ENCODE measurements at regions not wholly inside any gene's neighbourhood (a gene's known extent, or its start where the extent isn't known, plus 50 kb on each side); places are given as distances from the start of the nearest gene placed in this dataset.

DNA sequence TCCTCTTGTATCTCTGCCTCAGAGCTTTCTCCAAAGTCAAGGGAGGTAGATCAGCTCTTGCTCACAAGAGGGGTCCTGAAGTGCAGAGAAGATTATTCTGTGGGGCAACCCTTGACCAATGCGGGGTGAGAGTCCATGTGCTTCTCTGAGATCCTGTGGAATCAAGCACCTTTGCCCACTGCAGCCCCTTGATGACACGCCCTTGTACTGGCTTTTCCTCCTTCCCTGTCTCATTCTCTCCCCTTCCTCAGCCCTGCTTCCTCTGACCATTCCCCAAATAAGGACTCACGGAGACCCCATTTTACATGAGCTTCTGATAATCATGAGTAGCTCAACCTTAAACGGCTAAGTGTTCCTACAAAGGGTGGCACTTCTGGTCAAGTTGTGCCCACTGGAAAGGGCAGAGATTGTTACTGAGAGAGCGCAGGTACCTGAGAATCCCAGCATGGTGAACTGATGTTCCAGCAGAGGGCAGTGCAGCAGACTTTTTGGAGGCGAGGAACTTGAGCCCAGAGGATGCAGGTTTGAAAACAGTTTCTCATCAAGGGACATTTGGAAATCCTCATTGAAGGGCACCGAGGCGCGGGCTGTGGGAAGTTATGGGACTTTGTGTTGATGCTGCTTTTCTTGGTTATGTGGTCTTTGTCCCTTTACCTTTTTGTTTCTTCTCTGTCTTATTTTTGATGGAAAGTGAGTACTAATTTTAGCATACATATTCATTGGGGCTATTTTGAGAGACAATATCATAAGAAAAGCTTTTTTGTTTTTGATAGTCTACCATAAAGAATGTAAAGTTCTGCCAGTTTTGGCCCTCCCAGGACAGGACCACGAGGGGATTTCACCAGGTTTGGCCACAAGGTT is 201.3 kb downstream of the RBM46 start:
- TF ChIP-seq OSR1 (CRISPR knock-in tag; IDR thresholded peaks at IDR 0.05) (no peak), PPARA (CRISPR knock-in tag; IDR thresholded peaks at IDR 0.05; ENCODE audit: borderline replicate concordance) (no peak), TOX (CRISPR knock-in tag; IDR thresholded peaks at IDR 0.05; ENCODE audit: borderline replicate concordance) (no peak), ARNTL (CRISPR knock-in tag; IDR thresholded peaks at IDR 0.05; ENCODE audit: borderline replicate concordance, low read depth) (no peak), GLIS3 (CRISPR knock-in tag; IDR thresholded peaks at IDR 0.05) (no peak), CSDC2 (CRISPR knock-in tag; IDR thresholded peaks at IDR 0.05) (no peak), SNAI2 (CRISPR knock-in tag; IDR thresholded peaks at IDR 0.05) (no peak), ZFP3 (CRISPR knock-in tag; IDR thresholded peaks at IDR 0.05) (no peak), ZNF70 (CRISPR knock-in tag; IDR thresholded peaks at IDR 0.05) (no peak), BACH2 (CRISPR knock-in tag; IDR thresholded peaks at IDR 0.05; ENCODE audit: borderline replicate concordance) (no peak), ZC3H10 (CRISPR knock-in tag; IDR thresholded peaks at IDR 0.05) (no peak), ISL1 (CRISPR knock-in tag; IDR thresholded peaks at IDR 0.05) (no peak), RARB (CRISPR knock-in tag; IDR thresholded peaks at IDR 0.05) (no peak), ESRRG (CRISPR knock-in tag; IDR thresholded peaks at IDR 0.05) (no peak), ZNF565 (CRISPR knock-in tag; conservative IDR thresholded peaks at IDR 0.05; ENCODE audit: low read depth) (no peak), CSRNP3 (CRISPR knock-in tag; IDR thresholded peaks at IDR 0.05) (no peak), TCF4 (CRISPR knock-in tag; IDR thresholded peaks at IDR 0.05; ENCODE audit: borderline replicate concordance) (no peak)
- TF ChIP-seq, protein P1, sequence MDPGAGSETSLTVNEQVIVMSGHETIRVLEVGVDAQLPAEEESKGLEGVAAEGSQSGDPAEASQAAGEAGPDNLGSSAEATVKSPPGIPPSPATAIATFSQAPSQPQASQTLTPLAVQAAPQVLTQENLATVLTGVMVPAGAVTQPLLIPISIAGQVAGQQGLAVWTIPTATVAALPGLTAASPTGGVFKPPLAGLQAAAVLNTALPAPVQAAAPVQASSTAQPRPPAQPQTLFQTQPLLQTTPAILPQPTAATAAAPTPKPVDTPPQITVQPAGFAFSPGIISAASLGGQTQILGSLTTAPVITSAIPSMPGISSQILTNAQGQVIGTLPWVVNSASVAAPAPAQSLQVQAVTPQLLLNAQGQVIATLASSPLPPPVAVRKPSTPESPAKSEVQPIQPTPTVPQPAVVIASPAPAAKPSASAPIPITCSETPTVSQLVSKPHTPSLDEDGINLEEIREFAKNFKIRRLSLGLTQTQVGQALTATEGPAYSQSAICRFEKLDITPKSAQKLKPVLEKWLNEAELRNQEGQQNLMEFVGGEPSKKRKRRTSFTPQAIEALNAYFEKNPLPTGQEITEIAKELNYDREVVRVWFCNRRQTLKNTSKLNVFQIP (CRISPR knock-in tag; IDR thresholded peaks at IDR 0.05; ENCODE audit: borderline replicate concordance, low read depth), result no peak
- TF ChIP-seq, protein P2, sequence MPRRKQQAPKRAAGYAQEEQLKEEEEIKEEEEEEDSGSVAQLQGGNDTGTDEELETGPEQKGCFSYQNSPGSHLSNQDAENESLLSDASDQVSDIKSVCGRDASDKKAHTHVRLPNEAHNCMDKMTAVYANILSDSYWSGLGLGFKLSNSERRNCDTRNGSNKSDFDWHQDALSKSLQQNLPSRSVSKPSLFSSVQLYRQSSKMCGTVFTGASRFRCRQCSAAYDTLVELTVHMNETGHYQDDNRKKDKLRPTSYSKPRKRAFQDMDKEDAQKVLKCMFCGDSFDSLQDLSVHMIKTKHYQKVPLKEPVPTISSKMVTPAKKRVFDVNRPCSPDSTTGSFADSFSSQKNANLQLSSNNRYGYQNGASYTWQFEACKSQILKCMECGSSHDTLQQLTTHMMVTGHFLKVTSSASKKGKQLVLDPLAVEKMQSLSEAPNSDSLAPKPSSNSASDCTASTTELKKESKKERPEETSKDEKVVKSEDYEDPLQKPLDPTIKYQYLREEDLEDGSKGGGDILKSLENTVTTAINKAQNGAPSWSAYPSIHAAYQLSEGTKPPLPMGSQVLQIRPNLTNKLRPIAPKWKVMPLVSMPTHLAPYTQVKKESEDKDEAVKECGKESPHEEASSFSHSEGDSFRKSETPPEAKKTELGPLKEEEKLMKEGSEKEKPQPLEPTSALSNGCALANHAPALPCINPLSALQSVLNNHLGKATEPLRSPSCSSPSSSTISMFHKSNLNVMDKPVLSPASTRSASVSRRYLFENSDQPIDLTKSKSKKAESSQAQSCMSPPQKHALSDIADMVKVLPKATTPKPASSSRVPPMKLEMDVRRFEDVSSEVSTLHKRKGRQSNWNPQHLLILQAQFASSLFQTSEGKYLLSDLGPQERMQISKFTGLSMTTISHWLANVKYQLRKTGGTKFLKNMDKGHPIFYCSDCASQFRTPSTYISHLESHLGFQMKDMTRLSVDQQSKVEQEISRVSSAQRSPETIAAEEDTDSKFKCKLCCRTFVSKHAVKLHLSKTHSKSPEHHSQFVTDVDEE (CRISPR knock-in tag; IDR thresholded peaks at IDR 0.05), result no peak
- TF ChIP-seq, protein P3, sequence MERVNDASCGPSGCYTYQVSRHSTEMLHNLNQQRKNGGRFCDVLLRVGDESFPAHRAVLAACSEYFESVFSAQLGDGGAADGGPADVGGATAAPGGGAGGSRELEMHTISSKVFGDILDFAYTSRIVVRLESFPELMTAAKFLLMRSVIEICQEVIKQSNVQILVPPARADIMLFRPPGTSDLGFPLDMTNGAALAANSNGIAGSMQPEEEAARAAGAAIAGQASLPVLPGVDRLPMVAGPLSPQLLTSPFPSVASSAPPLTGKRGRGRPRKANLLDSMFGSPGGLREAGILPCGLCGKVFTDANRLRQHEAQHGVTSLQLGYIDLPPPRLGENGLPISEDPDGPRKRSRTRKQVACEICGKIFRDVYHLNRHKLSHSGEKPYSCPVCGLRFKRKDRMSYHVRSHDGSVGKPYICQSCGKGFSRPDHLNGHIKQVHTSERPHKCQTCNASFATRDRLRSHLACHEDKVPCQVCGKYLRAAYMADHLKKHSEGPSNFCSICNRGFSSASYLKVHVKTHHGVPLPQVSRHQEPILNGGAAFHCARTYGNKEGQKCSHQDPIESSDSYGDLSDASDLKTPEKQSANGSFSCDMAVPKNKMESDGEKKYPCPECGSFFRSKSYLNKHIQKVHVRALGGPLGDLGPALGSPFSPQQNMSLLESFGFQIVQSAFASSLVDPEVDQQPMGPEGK (CRISPR knock-in tag; IDR thresholded peaks at IDR 0.05; ENCODE audit: borderline replicate concordance), result no peak
- ATAC-seq, result peak; percentile 77

GRCh38 chr4:154983714-154984113 is 202.6 kb downstream of the RBM46 start:
- TF ChIP-seq ARNTL (CRISPR knock-in tag; IDR thresholded peaks at IDR 0.05; ENCODE audit: borderline replicate concordance, low read depth), result no peak
- TF ChIP-seq ZNF70 (CRISPR knock-in tag; IDR thresholded peaks at IDR 0.05), result no peak
- TF ChIP-seq BACH2 (CRISPR knock-in tag; IDR thresholded peaks at IDR 0.05; ENCODE audit: borderline replicate concordance), result no peak
- TF ChIP-seq, protein P1 (CRISPR knock-in tag; IDR thresholded peaks at IDR 0.05; ENCODE audit: borderline replicate concordance, low read depth), result no peak
- TF ChIP-seq GLIS3 (CRISPR knock-in tag; IDR thresholded peaks at IDR 0.05), result no peak
- no peak for TF ChIP-seq CREB5 (CRISPR knock-in tag; IDR thresholded peaks at IDR 0.05; ENCODE audit: low read depth)
- TF ChIP-seq ZNF8 (CRISPR knock-in tag; IDR thresholded peaks at IDR 0.05), result no peak
- no peak for TF ChIP-seq ZFP3 (CRISPR knock-in tag; IDR thresholded peaks at IDR 0.05)
- TF ChIP-seq PPARA (CRISPR knock-in tag; IDR thresholded peaks at IDR 0.05; ENCODE audit: borderline replicate concordance), result no peak
- TF ChIP-seq CSRNP3 (CRISPR knock-in tag; IDR thresholded peaks at IDR 0.05), result no peak
- ATAC-seq, result no peak

Measured in SK-N-SH treated with all-trans-retinoic acid at 6 μM for 48 hours (cell line).